ENCODE measurements at regions not wholly inside any gene's neighbourhood (a gene's known extent, or its start where the extent isn't known, plus 50 kb on each side); places are given as distances from the start of the nearest gene placed in this dataset.

GRCh38 chr17:15894258-15894657 lies 50.7 kb upstream of the ADORA2B start:
- H3K4me3 ChIP-seq (ENCODE audit: low read depth, low read length), result no peak overlapping the region
- TF ChIP-seq CTCF (conservative IDR thresholded peaks at IDR 0.05; ENCODE audit: low read depth, low read length), result no peak

GRCh38 chr17:15894913-15895658 lies 49.8 kb upstream of the ADORA2B start:
- no peak for TF ChIP-seq CTCF (conservative IDR thresholded peaks at IDR 0.05; ENCODE audit: low read depth, low read length)
- no peak overlapping the region for H3K4me3 ChIP-seq (ENCODE audit: low read depth, low read length)
- no peak for DNase-seq (ENCODE audit: low read depth)

More at GRCh38 chr17:15894258-15894657, 50.7 kb upstream of the ADORA2B start:
- no peak for DNase-seq (ENCODE audit: low read depth)
